Astrocyte (in vitro differentiated cells and primary cell): ENCODE measurements at regions not wholly inside any gene's neighbourhood (a gene's known extent, or its start where the extent isn't known, plus 50 kb on each side); places are given as distances from the start of the nearest gene placed in this dataset.

Experiments
- DNase-seq: peaks from one replicate; pipeline ENCODE4 v3.0.0-alpha.2; 2010; ENCODE audit warnings: low read depth
- FAIRE-seq: peaks from 2 replicates; lab custom pipeline; 2011; peaks lifted over from hg19 to GRCh38; lab: Jason Lieb, UNC
- H2AFZ ChIP-seq: 2 replicates; pipeline ENCODE4 v1.6.0; 2012; ENCODE audit warnings: low read depth, low read length, inconsistent platforms
- H3K27ac ChIP-seq: 2 replicates; pipeline ENCODE4 v1.5.1; 2011; ENCODE audit warnings: low read depth, low read length, inconsistent platforms
- H3K27me3 ChIP-seq: 2 replicates; pipeline ENCODE4 v1.6.0; 2011; ENCODE audit warnings: low read length, inconsistent platforms; ENCODE audit not compliant: insufficient read depth
- H3K36me3 ChIP-seq: 2 replicates; pipeline ENCODE4 v1.5.1; 2011; ENCODE audit warnings: low read length, inconsistent platforms; ENCODE audit not compliant: insufficient read depth
- H3K4me1 ChIP-seq: 2 replicates; pipeline ENCODE4 v1.5.1; 2011; ENCODE audit warnings: low read length, inconsistent platforms; ENCODE audit not compliant: insufficient read depth
- H3K4me2 ChIP-seq: 2 replicates; pipeline ENCODE4 v1.6.0; 2012; ENCODE audit warnings: low read length, inconsistent platforms
- H3K4me3 ChIP-seq: 2 replicates; pipeline ENCODE4 v1.5.1; 2011; ENCODE audit warnings: low read depth, mild to moderate bottlenecking, low read length, inconsistent platforms; ENCODE audit not compliant: insufficient read depth
- H3K79me2 ChIP-seq: 2 replicates; pipeline ENCODE4 v1.6.0; 2012; ENCODE audit warnings: mild to moderate bottlenecking, low read length, inconsistent platforms; ENCODE audit not compliant: insufficient read depth
- H3K9ac ChIP-seq: 2 replicates; pipeline ENCODE4 v1.6.0; 2012; ENCODE audit warnings: mild to moderate bottlenecking, low read length, inconsistent platforms
- H3K9me3 ChIP-seq: 2 replicates; pipeline ENCODE4 v1.5.1; 2012; ENCODE audit warnings: low read depth, mild to moderate bottlenecking, low read length, inconsistent platforms; ENCODE audit not compliant: insufficient read depth
- H4K20me1 ChIP-seq: 2 replicates; pipeline ENCODE4 v1.6.0; 2012; ENCODE audit warnings: low read length, inconsistent platforms; ENCODE audit not compliant: insufficient read depth
- H3K27ac Mint-ChIP-seq: one replicate; pipeline ENCODE4 v1.8.0; 2021; ENCODE audit warnings: mild to moderate bottlenecking, mixed read lengths; ENCODE audit not compliant: unreplicated experiment
- H3K27me3 Mint-ChIP-seq: one replicate; pipeline ENCODE4 v1.8.0; 2021; ENCODE audit warnings: low read depth, mixed read lengths; ENCODE audit not compliant: unreplicated experiment
- H3K36me3 Mint-ChIP-seq: one replicate; pipeline ENCODE4 v1.8.0; 2021; ENCODE audit warnings: low read depth, mixed read lengths; ENCODE audit not compliant: unreplicated experiment
- H3K4me1 Mint-ChIP-seq: one replicate; pipeline ENCODE4 v1.8.0; 2021; ENCODE audit warnings: low read depth, mixed read lengths; ENCODE audit not compliant: unreplicated experiment
- H3K4me3 Mint-ChIP-seq: one replicate; pipeline ENCODE4 v1.8.0; 2021; ENCODE audit warnings: mild to moderate bottlenecking, moderate library complexity, mixed read lengths; ENCODE audit not compliant: unreplicated experiment
- H3K9me3 Mint-ChIP-seq: one replicate; pipeline ENCODE4 v1.8.0; 2021; ENCODE audit warnings: mild to moderate bottlenecking, mixed read lengths; ENCODE audit not compliant: unreplicated experiment
- EZH2 ChIP-seq: IDR thresholded peaks from 2 replicates; pipeline ENCODE4 v1.6.1; 2012; ENCODE audit warnings: mild to moderate bottlenecking, low read length, inconsistent platforms; ENCODE audit not compliant: insufficient read depth
- TF ChIP-seq, protein P1 (sequence below): IDR thresholded peaks from 2 replicates; pipeline ENCODE4 v1.5.1; 2011; ENCODE audit warnings: low read depth, mild to moderate bottlenecking, inconsistent platforms, low read length, moderate library complexity; ENCODE audit not compliant: insufficient read depth

DNA sequence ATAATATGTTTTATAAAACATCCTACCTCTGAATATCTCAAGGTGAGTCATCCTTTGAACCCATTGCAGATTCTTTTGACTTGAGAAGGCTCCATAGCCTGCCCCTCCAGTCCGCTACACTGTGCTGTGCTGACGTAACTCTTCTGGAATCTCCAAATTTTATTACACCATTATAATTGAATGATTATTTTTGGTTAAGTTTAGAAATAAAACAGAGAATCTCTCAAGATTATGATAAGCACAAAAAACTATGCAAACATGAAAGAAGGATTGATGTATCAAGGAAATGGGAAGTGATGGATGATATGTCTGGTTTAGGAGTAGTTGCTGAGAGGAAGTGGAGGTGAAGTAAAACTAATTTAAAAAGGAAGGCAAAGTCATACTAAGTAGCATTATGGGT lies 1021.3 kb downstream of the HACE1 start:
- Histone ChIP-seq H3K4me1 (no peaks in the 10 kb centered on the region), H3K4me3 (no peak overlapping the region), H3K79me2 (no peaks in the 10 kb centered on the region), H3K36me3 (no peaks in the 10 kb centered on the region), H2AFZ (no peak overlapping the region), H3K9me3 (no peaks in the 10 kb centered on the region), H3K4me2 (no peak overlapping the region), H3K27me3 (no peaks in the 10 kb centered on the region), H3K9ac (no peak overlapping the region), H4K20me1 (no peaks in the 10 kb centered on the region), H3K27ac (no peak overlapping the region)
- DNase-seq (no peak), FAIRE-seq (no peak)
- no peaks in the 10 kb centered on the region for H3K27me3 Mint-ChIP-seq
- no peaks in the 10 kb centered on the region for H3K4me1 Mint-ChIP-seq
- H3K27ac Mint-ChIP-seq: no peak overlapping the region
- H3K36me3 Mint-ChIP-seq: no peaks in the 10 kb centered on the region
- no peak for TF ChIP-seq EZH2
- TF ChIP-seq, protein P1, sequence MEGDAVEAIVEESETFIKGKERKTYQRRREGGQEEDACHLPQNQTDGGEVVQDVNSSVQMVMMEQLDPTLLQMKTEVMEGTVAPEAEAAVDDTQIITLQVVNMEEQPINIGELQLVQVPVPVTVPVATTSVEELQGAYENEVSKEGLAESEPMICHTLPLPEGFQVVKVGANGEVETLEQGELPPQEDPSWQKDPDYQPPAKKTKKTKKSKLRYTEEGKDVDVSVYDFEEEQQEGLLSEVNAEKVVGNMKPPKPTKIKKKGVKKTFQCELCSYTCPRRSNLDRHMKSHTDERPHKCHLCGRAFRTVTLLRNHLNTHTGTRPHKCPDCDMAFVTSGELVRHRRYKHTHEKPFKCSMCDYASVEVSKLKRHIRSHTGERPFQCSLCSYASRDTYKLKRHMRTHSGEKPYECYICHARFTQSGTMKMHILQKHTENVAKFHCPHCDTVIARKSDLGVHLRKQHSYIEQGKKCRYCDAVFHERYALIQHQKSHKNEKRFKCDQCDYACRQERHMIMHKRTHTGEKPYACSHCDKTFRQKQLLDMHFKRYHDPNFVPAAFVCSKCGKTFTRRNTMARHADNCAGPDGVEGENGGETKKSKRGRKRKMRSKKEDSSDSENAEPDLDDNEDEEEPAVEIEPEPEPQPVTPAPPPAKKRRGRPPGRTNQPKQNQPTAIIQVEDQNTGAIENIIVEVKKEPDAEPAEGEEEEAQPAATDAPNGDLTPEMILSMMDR: no peak
- H3K9me3 Mint-ChIP-seq: no peaks in the 10 kb centered on the region
- H3K4me3 Mint-ChIP-seq: no peak overlapping the region

DNA sequence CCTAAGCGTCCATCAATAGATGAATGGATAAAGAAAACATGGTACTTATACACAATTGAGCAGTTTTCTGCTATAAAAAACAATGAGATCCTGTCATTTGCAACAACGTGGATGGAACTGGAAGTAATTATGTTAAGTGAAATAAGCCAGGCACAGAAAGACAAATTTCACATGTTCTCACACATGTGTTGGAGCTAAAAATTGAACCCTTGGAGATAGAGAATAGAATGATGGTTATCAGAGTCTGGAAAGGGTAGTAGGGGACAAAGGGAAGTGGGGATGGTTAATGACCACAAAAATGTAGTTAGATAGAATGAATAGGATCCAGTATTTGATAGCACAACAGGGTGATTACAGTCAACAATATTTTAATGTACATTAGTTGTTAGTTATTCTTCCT lies 1033.5 kb downstream of the HACE1 start:
- no peak for FAIRE-seq
- H3K27ac Mint-ChIP-seq: no peak overlapping the region
- H3K27ac ChIP-seq: no peak overlapping the region

DNA sequence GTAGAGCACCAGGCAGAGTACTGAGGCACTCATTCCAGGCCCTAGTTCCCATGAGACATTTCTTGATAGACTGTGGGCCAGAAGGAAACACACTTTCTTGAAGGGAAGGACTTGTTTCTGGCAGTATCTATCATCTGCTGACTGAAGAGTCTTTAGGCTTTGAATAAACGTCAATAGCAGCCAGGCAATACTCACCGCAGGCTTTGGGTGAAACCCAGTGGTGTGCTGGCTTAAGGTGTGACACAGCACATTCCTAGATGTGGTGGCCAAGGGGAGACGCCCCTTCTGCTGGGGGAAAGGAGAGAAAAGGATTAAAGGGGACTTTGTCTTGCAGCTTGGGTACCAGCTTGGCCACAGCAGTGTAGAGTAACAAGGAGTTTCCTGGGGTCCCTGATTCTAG lies 1039.6 kb downstream of the HACE1 start:
- H3K36me3 Mint-ChIP-seq: no peaks in the 10 kb centered on the region
- DNase-seq: no peak
- no peak overlapping the region for H2AFZ ChIP-seq

More for the DNA sequence above, 1033.5 kb downstream of the HACE1 start:
- DNase-seq: no peak
- no peak overlapping the region for H3K4me3 Mint-ChIP-seq
- H3K4me1 ChIP-seq: no peaks in the 10 kb centered on the region
- H3K4me2 ChIP-seq: no peak overlapping the region
- H3K4me3 ChIP-seq: no peak overlapping the region
- H3K27me3 ChIP-seq: no peaks in the 10 kb centered on the region
- no peaks in the 10 kb centered on the region for H3K9me3 Mint-ChIP-seq
- H3K9me3 ChIP-seq: no peaks in the 10 kb centered on the region
- H3K36me3 Mint-ChIP-seq: no peaks in the 10 kb centered on the region
- no peak overlapping the region for H2AFZ ChIP-seq
- H3K36me3 ChIP-seq: no peaks in the 10 kb centered on the region
- no peaks in the 10 kb centered on the region for H3K27me3 Mint-ChIP-seq
- no peak overlapping the region for H3K9ac ChIP-seq
- TF ChIP-seq, protein P1: no peak
- TF ChIP-seq EZH2: no peak
- no peaks in the 10 kb centered on the region for H3K4me1 Mint-ChIP-seq
- no peaks in the 10 kb centered on the region for H4K20me1 ChIP-seq
- H3K79me2 ChIP-seq: no peaks in the 10 kb centered on the region

More for the DNA sequence above, 1039.6 kb downstream of the HACE1 start:
- no peak for TF ChIP-seq EZH2
- TF ChIP-seq, protein P1: no peak
- Histone ChIP-seq H3K4me2 (no peak overlapping the region), H3K9ac (no peak overlapping the region), H3K27me3 (no peaks in the 10 kb centered on the region), H3K4me1 (no peaks in the 10 kb centered on the region), H3K36me3 (no peaks in the 10 kb centered on the region), H3K79me2 (no peaks in the 10 kb centered on the region), H3K9me3 (no peaks in the 10 kb centered on the region), H3K27ac (no peak overlapping the region), H3K4me3 (no peak overlapping the region), H4K20me1 (no peaks in the 10 kb centered on the region)
- H3K9me3 Mint-ChIP-seq: peaks cover 2% of the 10 kb centered on the region
- no peaks in the 10 kb centered on the region for H3K27me3 Mint-ChIP-seq
- H3K4me3 Mint-ChIP-seq: no peak overlapping the region
- no peak for FAIRE-seq
- H3K27ac Mint-ChIP-seq: no peak overlapping the region
- H3K4me1 Mint-ChIP-seq: no peaks in the 10 kb centered on the region
